ENCODE measurements at regions not wholly inside any gene's neighbourhood (a gene's known extent, or its start where the extent isn't known, plus 50 kb on each side); places are given as distances from the start of the nearest gene placed in this dataset.
A peak's percentile ranks its signal among the peaks of the same experiment; 100 is the strongest.

DNA sequence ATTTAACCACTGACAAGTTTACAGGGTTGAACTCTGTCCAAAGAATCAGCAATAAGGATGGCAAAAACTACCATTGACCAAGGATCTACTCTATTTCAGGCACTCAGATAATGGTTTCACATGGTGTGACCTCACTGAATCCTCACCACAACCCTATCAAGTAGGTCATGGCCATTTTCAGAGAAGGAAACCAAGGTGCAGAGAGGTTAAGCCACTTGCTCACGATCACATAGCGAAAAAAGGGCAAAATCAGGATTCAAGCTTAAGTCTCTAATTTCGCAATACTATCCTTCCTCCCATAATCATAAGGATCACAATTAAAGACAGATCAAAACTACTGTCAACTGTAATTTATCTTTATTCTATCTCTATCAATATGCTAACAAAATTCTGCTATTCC is 191.0 kb upstream of the AFF2 start:
- TF ChIP-seq, protein P1, sequence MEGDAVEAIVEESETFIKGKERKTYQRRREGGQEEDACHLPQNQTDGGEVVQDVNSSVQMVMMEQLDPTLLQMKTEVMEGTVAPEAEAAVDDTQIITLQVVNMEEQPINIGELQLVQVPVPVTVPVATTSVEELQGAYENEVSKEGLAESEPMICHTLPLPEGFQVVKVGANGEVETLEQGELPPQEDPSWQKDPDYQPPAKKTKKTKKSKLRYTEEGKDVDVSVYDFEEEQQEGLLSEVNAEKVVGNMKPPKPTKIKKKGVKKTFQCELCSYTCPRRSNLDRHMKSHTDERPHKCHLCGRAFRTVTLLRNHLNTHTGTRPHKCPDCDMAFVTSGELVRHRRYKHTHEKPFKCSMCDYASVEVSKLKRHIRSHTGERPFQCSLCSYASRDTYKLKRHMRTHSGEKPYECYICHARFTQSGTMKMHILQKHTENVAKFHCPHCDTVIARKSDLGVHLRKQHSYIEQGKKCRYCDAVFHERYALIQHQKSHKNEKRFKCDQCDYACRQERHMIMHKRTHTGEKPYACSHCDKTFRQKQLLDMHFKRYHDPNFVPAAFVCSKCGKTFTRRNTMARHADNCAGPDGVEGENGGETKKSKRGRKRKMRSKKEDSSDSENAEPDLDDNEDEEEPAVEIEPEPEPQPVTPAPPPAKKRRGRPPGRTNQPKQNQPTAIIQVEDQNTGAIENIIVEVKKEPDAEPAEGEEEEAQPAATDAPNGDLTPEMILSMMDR (IDR thresholded peaks at IDR 0.05), result no peak
- ATAC-seq (no peak), DNase-seq (no peak)
- Histone ChIP-seq H3K36me3 (ENCODE audit: low read depth) (no peaks in the 10 kb centered on the region), H3K9me3 (no peaks in the 10 kb centered on the region), H3K4me3 (no peak overlapping the region), H3K4me1 (ENCODE audit: low read depth) (no peaks in the 10 kb centered on the region)
- intact Hi-C loops (cut with DNase I, micrococcal nuclease), result no loop called here

DNA sequence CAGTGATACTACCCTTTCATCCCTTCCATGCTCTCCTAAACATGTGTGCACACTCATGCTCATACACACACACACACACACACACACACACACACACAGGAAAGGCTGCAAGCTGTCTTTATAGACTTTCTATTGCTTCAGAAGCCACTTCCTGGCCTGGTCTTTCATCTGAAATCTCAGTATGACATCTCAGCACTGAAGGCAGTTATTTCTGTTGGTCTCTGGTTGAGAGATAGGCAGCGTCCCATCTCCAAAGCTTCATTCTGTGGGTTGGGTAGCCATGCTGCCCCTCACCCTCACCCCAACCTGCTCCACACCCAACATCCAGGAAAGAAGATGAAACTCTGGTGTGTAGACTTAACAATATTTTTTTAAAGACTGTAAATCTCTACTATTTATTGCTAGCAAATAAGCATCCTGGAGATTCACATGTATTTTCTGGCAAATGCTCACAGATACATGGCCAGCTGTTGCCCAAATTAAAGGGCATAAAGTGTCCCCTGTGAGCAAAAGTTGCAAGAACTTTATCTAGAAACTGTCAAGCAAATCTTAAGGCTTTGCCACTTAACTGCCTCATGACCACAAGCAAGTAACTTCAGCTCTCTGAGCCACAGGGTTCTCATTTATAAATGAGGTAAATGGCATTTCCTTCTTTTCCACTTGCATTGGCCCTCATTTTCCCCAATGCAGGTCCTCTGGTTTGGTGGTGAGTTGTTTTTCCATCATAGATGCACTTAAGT is 189.8 kb upstream of the AFF2 start:
- Histone ChIP-seq H3K4me3 (no peak overlapping the region), H3K4me1 (ENCODE audit: low read depth) (no peaks in the 10 kb centered on the region), H3K9me3 (no peaks in the 10 kb centered on the region), H3K36me3 (ENCODE audit: low read depth) (no peaks in the 10 kb centered on the region)
- DNase-seq, result peak in 1 of 3 donors; percentile 26
- ATAC-seq, result peak; percentile 66
- TF ChIP-seq, protein P1 (IDR thresholded peaks at IDR 0.05), result no peak
- intact Hi-C loops (cut with DNase I, micrococcal nuclease), result no loop called here

DNA sequence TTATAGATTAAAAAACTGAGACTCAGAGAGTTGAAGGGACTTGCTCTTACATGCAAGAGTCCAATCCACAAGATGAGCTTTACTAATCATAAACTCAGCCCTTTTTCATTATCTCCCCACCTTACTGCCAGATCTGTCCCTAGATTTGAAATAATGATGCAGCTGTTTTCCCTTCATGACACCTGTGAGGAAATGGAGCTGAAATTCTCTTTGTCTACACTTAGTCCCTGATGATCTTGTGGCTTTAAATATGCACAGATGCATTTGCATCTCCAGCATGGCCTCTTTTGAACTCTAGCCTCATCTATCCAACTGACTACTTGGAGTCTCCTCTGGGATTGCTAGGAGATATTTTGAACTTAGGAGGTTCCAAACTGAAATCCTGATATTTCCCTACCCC is 188.9 kb upstream of the AFF2 start:
- H3K4me1 ChIP-seq (ENCODE audit: low read depth), result no peaks in the 10 kb centered on the region
- no peaks in the 10 kb centered on the region for H3K36me3 ChIP-seq (ENCODE audit: low read depth)
- H3K9me3 ChIP-seq, result no peaks in the 10 kb centered on the region
- TF ChIP-seq, protein P1 (IDR thresholded peaks at IDR 0.05), result no peak
- H3K4me3 ChIP-seq, result no peak overlapping the region
- DNase-seq (no peak), ATAC-seq (no peak)
- intact Hi-C loops (cut with DNase I, micrococcal nuclease), result no loop called here

DNA sequence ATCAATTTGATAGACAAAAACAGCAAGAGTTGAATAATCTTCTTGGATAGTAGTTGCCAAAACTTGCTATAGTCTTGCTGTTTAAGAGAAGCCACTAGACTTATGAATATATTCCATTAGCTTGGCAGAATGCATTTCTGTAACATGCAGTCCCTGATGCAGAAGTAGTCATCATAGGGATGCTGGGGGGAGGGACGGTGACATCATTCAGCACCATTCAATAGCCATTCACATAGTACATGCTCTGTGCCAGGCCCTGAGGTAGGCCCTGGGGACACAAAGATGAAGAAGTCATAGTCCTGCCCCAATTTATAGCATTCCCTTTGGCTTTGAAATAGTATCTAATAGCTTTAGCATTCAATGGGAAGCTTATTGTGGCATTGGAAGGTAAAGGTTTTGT is 185.5 kb upstream of the AFF2 start:
- ATAC-seq, result no peak
- TF ChIP-seq, protein P1 (IDR thresholded peaks at IDR 0.05), result no peak
- Histone ChIP-seq H3K9me3 (no peaks in the 10 kb centered on the region), H3K36me3 (ENCODE audit: low read depth) (no peaks in the 10 kb centered on the region), H3K4me1 (ENCODE audit: low read depth) (no peaks in the 10 kb centered on the region), H3K4me3 (no peak overlapping the region)
- no peak for DNase-seq
- intact Hi-C loops (cut with DNase I, micrococcal nuclease), result no loop called here

DNA sequence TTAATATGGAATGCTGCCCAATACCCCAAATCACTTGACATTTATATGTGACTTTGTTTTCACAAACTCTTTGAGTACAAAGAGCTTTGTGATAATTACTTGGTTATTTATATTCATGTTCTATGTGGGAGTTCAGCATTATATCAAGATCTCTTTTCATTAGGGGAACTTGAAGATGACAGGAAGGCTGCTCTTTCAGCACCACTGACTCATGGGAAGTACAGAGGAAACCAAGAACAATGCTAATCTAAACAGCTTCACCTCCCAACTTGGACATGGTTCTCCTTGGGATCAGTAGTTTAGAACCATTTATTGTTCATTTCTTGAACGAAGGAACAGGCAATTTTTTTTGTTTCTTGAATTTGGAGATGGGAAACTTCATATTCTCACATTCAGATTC is 184.0 kb upstream of the AFF2 start:
- H3K4me1 ChIP-seq (ENCODE audit: low read depth), result no peaks in the 10 kb centered on the region
- TF ChIP-seq, protein P1 (IDR thresholded peaks at IDR 0.05), result no peak
- intact Hi-C loops (cut with DNase I, micrococcal nuclease), result no loop called here
- H3K9me3 ChIP-seq, result no peaks in the 10 kb centered on the region
- H3K36me3 ChIP-seq (ENCODE audit: low read depth), result no peaks in the 10 kb centered on the region
- no peak for DNase-seq
- H3K4me3 ChIP-seq, result no peak overlapping the region
- ATAC-seq, result no peak

DNA sequence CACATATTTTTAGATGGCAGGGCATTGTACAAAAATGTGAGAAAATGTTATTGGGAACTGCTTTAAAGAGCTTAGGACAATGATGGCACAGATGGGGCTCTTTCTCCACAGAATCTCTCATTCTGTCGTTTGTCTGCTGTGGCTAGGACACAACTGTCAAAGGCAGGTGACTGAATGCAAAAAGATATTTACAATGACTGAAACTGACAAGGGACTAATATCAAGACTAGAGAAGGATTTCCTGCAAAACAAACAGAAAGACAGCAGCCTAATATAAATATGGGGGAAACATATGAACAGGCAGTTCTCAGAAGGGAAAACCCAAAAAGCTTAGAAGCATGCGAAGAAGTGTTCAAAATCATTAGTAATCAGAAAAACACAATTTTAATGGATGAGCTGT is 177.5 kb upstream of the AFF2 start:
- intact Hi-C loops (cut with DNase I, micrococcal nuclease), result no loop called here
- TF ChIP-seq, protein P1 (IDR thresholded peaks at IDR 0.05), result no peak

More for the DNA sequence above, 177.5 kb upstream of the AFF2 start:
- H3K36me3 ChIP-seq (ENCODE audit: low read depth), result no peaks in the 10 kb centered on the region
- H3K4me3 ChIP-seq, result no peak overlapping the region
- ATAC-seq (no peak), DNase-seq (no peak)
- H3K9me3 ChIP-seq, result no peaks in the 10 kb centered on the region
- H3K4me1 ChIP-seq (ENCODE audit: low read depth), result no peaks in the 10 kb centered on the region

Data from mucosa of descending colon (tissue), 3 donors.